ENCODE measurements at regions not wholly inside any gene's neighbourhood (a gene's known extent, or its start where the extent isn't known, plus 50 kb on each side); places are given as distances from the start of the nearest gene placed in this dataset.

GRCh38 chr6:48766349-48766748, 655.4 kb upstream of the PTCHD4 start:
- TF ChIP-seq, protein P1, sequence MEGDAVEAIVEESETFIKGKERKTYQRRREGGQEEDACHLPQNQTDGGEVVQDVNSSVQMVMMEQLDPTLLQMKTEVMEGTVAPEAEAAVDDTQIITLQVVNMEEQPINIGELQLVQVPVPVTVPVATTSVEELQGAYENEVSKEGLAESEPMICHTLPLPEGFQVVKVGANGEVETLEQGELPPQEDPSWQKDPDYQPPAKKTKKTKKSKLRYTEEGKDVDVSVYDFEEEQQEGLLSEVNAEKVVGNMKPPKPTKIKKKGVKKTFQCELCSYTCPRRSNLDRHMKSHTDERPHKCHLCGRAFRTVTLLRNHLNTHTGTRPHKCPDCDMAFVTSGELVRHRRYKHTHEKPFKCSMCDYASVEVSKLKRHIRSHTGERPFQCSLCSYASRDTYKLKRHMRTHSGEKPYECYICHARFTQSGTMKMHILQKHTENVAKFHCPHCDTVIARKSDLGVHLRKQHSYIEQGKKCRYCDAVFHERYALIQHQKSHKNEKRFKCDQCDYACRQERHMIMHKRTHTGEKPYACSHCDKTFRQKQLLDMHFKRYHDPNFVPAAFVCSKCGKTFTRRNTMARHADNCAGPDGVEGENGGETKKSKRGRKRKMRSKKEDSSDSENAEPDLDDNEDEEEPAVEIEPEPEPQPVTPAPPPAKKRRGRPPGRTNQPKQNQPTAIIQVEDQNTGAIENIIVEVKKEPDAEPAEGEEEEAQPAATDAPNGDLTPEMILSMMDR (conservative IDR thresholded peaks at IDR 0.05 in 1 of 2, IDR thresholded peaks at IDR 0.05 in 1 of 2; ENCODE audit: extremely low read depth in 1 of 2, insufficient read depth in 1 of 2, low read depth in 1 of 2, low read length in 2 of 2), result no peak
- TF ChIP-seq EZH2 (IDR thresholded peaks at IDR 0.05; ENCODE audit: borderline replicate concordance, low read length), result no peak

Measured in mammary epithelial cell (primary cell).